ENCODE measurements at regions not wholly inside any gene's neighbourhood (a gene's known extent, or its start where the extent isn't known, plus 50 kb on each side); places are given as distances from the start of the nearest gene placed in this dataset.

- H3K27ac ChIP-seq (ENCODE audit: low read length) = no peak overlapping the region
- no peak overlapping the region for H2AFZ ChIP-seq (ENCODE audit: low read depth, low read length)
- no peaks in the 10 kb centered on the region for H4K20me1 ChIP-seq (ENCODE audit: insufficient read depth, low read length)
- no peak for ATAC-seq (ENCODE audit: insufficient read depth, low read depth)
- no peak overlapping the region for H3K4me2 ChIP-seq (ENCODE audit: insufficient read depth, low read length)
- H3K9me3 ChIP-seq (ENCODE audit: insufficient read depth, low read length, severe bottlenecking) = no peaks in the 10 kb centered on the region
- H3K27me3 ChIP-seq (ENCODE audit: insufficient read depth, low read length, poor library complexity) = no peaks in the 10 kb centered on the region
- H3K79me2 ChIP-seq (ENCODE audit: insufficient read depth, low read length) = no peaks in the 10 kb centered on the region
- H3K9ac ChIP-seq (ENCODE audit: low read depth, low read length) = no peak overlapping the region
- TF ChIP-seq EZH2 (IDR thresholded peaks at IDR 0.05; ENCODE audit: borderline replicate concordance, low read depth, low read length, severe bottlenecking) (no peak), CTCF (IDR thresholded peaks at IDR 0.05; ENCODE audit: borderline replicate concordance, extremely low read depth, low read length, poor library complexity, severe bottlenecking) (no peak)
- H3K4me1 ChIP-seq (ENCODE audit: insufficient read depth, low read length) = no peaks in the 10 kb centered on the region
- no peak overlapping the region for H3K4me3 ChIP-seq (ENCODE audit: low read depth in 1 of 2, low read length in 2 of 2)
- DNase-seq = no peak
- H3K36me3 ChIP-seq (ENCODE audit: insufficient read depth, low read length) = no peaks in the 10 kb centered on the region
These were observed 55.3 kb downstream of the RPL10L start for GRCh38 chr14:46596236-46596635.

- H3K79me2 ChIP-seq (ENCODE audit: insufficient read depth, low read length) = no peaks in the 10 kb centered on the region
- H3K36me3 ChIP-seq (ENCODE audit: insufficient read depth, low read length) = no peaks in the 10 kb centered on the region
- no peaks in the 10 kb centered on the region for H3K9me3 ChIP-seq (ENCODE audit: insufficient read depth, low read length, severe bottlenecking)
- H3K4me1 ChIP-seq (ENCODE audit: insufficient read depth, low read length) = no peaks in the 10 kb centered on the region
- no peak for ATAC-seq (ENCODE audit: insufficient read depth, low read depth)
- H3K27ac ChIP-seq (ENCODE audit: low read length) = no peak overlapping the region
- H3K4me2 ChIP-seq (ENCODE audit: insufficient read depth, low read length) = no peak overlapping the region
- no peak for DNase-seq
- H2AFZ ChIP-seq (ENCODE audit: low read depth, low read length) = no peak overlapping the region
- no peaks in the 10 kb centered on the region for H4K20me1 ChIP-seq (ENCODE audit: insufficient read depth, low read length)
- TF ChIP-seq CTCF (IDR thresholded peaks at IDR 0.05; ENCODE audit: borderline replicate concordance, extremely low read depth, low read length, poor library complexity, severe bottlenecking) (no peak), EZH2 (IDR thresholded peaks at IDR 0.05; ENCODE audit: borderline replicate concordance, low read depth, low read length, severe bottlenecking) (no peak)
- H3K27me3 ChIP-seq (ENCODE audit: insufficient read depth, low read length, poor library complexity) = no peaks in the 10 kb centered on the region
- no peak overlapping the region for H3K9ac ChIP-seq (ENCODE audit: low read depth, low read length)
- no peak overlapping the region for H3K4me3 ChIP-seq (ENCODE audit: low read depth in 1 of 2, low read length in 2 of 2)
These were observed 68.8 kb downstream of the RPL10L start for GRCh38 chr14:46582826-46583225.

- Histone ChIP-seq H3K4me2 (ENCODE audit: insufficient read depth, low read length) (no peak overlapping the region), H3K27ac (ENCODE audit: low read length) (no peak overlapping the region), H3K79me2 (ENCODE audit: insufficient read depth, low read length) (no peaks in the 10 kb centered on the region), H4K20me1 (ENCODE audit: insufficient read depth, low read length) (no peaks in the 10 kb centered on the region), H3K4me1 (ENCODE audit: insufficient read depth, low read length) (no peaks in the 10 kb centered on the region), H3K9me3 (ENCODE audit: insufficient read depth, low read length, severe bottlenecking) (no peaks in the 10 kb centered on the region), H3K9ac (ENCODE audit: low read depth, low read length) (no peak overlapping the region), H3K27me3 (ENCODE audit: insufficient read depth, low read length, poor library complexity) (no peaks in the 10 kb centered on the region), H2AFZ (ENCODE audit: low read depth, low read length) (no peak overlapping the region), H3K36me3 (ENCODE audit: insufficient read depth, low read length) (no peaks in the 10 kb centered on the region), H3K4me3 (ENCODE audit: low read depth in 1 of 2, low read length in 2 of 2) (no peak overlapping the region)
- no peak for TF ChIP-seq EZH2 (IDR thresholded peaks at IDR 0.05; ENCODE audit: borderline replicate concordance, low read depth, low read length, severe bottlenecking)
- TF ChIP-seq CTCF (IDR thresholded peaks at IDR 0.05; ENCODE audit: borderline replicate concordance, extremely low read depth, low read length, poor library complexity, severe bottlenecking) = peak; percentile 74
- DNase-seq (peak; percentile 13), ATAC-seq (ENCODE audit: insufficient read depth, low read depth) (no peak)
These were observed 70.4 kb downstream of the RPL10L start for GRCh38 chr14:46581036-46581671.
